ENCODE measurements at regions not wholly inside any gene's neighbourhood (a gene's known extent, or its start where the extent isn't known, plus 50 kb on each side); places are given as distances from the start of the nearest gene placed in this dataset.

DNA sequence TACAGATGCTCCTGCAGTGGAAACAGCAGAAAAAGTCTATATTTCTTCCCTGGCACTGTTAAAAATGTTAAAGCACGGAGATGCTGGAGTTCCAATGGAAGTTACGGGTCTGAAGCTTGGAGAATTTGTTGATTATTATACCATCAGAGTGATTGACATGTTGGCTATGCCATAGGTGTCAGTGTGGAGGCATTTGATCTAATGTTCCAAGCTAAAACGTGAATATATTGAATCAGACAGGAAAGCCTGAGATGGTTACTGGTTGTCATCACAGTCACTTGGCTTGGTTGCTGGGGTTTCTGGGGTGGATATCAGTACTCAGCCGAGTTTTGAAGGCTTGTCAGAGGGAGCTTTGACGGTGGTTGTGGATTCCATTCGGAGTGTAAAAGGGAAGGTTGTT lies 262.9 kb upstream of the CNTNAP5 start:
- TF ChIP-seq FOXP2 (optimal IDR thresholded peaks at IDR 0.05; ENCODE audit: borderline replicate concordance, extremely low read depth, extremely low read length, insufficient read depth) (no peak), POLR2AphosphoS5 (IDR thresholded peaks at IDR 0.05; ENCODE audit: low read depth, low read length) (no peak), TAF1 (IDR thresholded peaks at IDR 0.05; ENCODE audit: borderline replicate concordance, insufficient read depth, low read length) (no peak), SIN3A (IDR thresholded peaks at IDR 0.05; ENCODE audit: borderline replicate concordance, insufficient read depth, low read length) (no peak)
- TF ChIP-seq, protein P1, sequence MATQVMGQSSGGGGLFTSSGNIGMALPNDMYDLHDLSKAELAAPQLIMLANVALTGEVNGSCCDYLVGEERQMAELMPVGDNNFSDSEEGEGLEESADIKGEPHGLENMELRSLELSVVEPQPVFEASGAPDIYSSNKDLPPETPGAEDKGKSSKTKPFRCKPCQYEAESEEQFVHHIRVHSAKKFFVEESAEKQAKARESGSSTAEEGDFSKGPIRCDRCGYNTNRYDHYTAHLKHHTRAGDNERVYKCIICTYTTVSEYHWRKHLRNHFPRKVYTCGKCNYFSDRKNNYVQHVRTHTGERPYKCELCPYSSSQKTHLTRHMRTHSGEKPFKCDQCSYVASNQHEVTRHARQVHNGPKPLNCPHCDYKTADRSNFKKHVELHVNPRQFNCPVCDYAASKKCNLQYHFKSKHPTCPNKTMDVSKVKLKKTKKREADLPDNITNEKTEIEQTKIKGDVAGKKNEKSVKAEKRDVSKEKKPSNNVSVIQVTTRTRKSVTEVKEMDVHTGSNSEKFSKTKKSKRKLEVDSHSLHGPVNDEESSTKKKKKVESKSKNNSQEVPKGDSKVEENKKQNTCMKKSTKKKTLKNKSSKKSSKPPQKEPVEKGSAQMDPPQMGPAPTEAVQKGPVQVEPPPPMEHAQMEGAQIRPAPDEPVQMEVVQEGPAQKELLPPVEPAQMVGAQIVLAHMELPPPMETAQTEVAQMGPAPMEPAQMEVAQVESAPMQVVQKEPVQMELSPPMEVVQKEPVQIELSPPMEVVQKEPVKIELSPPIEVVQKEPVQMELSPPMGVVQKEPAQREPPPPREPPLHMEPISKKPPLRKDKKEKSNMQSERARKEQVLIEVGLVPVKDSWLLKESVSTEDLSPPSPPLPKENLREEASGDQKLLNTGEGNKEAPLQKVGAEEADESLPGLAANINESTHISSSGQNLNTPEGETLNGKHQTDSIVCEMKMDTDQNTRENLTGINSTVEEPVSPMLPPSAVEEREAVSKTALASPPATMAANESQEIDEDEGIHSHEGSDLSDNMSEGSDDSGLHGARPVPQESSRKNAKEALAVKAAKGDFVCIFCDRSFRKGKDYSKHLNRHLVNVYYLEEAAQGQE (IDR thresholded peaks at IDR 0.05; ENCODE audit: insufficient read depth in 1 of 2, low read depth in 2 of 2, low read length in 2 of 2), result no peak

DNA sequence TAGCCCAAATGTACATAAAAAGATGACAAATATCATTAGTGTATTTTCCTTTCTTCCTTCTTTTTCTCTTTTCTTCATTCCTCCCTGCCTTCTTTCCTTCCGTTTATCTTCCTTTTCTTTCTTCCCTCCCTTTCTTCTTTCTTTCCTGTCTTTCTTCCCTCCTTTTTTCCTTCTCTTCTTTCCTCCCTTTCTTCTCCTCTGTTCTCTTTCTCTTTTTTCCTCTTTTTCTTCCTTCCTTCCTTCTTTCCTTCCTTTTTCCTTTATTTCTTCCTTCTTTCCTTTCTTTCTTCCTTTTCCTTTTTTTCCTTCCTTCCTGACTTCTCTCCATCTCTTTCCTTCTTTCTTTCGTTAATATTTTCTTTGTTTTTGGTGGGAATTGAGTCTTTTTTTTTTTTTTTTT lies 256.9 kb upstream of the CNTNAP5 start:
- TF ChIP-seq FOXP2 (optimal IDR thresholded peaks at IDR 0.05; ENCODE audit: borderline replicate concordance, extremely low read depth, extremely low read length, insufficient read depth), result no peak
- no peak for TF ChIP-seq TAF1 (IDR thresholded peaks at IDR 0.05; ENCODE audit: borderline replicate concordance, insufficient read depth, low read length)
- TF ChIP-seq SIN3A (IDR thresholded peaks at IDR 0.05; ENCODE audit: borderline replicate concordance, insufficient read depth, low read length), result no peak
- no peak for TF ChIP-seq POLR2AphosphoS5 (IDR thresholded peaks at IDR 0.05; ENCODE audit: low read depth, low read length)
- TF ChIP-seq, protein P1 (IDR thresholded peaks at IDR 0.05; ENCODE audit: insufficient read depth in 1 of 2, low read depth in 2 of 2, low read length in 2 of 2), result no peak

DNA sequence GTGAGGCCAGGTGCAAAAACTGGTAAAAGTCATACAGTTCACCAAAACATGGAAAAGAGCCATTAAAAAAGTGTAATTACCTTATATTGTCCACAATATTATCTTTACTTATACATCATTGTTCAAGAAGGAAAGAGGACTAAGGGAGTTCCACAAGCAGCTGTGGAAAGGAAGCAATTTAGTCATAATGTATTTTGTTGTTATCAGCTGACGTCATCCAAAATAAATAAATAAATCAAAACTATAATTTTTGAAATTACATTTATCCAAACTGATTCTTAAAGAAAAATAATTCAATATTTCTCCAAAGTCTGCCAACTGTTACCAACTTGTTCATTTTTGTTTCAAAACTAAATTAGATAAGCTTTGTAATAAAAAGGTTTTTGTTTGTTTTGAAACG lies 256.1 kb upstream of the CNTNAP5 start:
- TF ChIP-seq POLR2AphosphoS5 (IDR thresholded peaks at IDR 0.05; ENCODE audit: low read depth, low read length), result no peak
- TF ChIP-seq FOXP2 (optimal IDR thresholded peaks at IDR 0.05; ENCODE audit: borderline replicate concordance, extremely low read depth, extremely low read length, insufficient read depth), result no peak
- TF ChIP-seq TAF1 (IDR thresholded peaks at IDR 0.05; ENCODE audit: borderline replicate concordance, insufficient read depth, low read length), result no peak
- TF ChIP-seq, protein P1 (IDR thresholded peaks at IDR 0.05; ENCODE audit: insufficient read depth in 1 of 2, low read depth in 2 of 2, low read length in 2 of 2), result no peak
- TF ChIP-seq SIN3A (IDR thresholded peaks at IDR 0.05; ENCODE audit: borderline replicate concordance, insufficient read depth, low read length), result no peak

DNA sequence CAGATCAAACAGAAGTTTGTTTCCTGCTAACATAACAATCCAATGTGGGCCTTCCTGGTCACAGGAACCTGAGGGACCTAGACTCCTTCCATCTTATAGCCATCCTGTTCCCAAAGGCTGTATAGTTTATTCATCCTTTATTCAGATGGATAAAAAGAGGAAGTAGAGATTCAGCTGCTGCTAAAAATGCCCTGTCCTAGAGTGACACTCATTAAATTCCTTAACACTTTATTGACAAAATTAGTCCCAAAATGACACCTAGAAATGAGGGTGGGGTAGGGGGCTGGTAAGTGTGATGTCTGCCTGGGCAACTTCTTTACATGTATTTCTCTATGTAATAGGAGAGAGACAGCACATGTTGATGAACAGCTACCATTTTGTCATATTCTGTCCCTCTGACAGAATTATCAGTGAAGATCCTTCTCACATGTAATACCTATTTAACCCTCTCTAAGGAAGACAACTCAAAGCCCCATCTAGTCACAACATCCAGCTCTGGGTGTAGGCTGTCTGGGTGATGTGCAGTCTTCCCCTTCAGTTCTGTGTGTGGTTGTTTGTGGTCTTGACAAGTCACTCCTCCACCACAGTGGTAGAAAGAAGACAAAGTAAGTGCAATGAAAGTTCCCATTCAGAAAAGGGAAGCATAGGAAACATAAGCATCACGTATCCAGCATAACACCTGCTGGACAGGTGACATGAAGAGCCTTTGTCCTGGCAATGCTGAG lies 253.9 kb upstream of the CNTNAP5 start:
- TF ChIP-seq SIN3A (IDR thresholded peaks at IDR 0.05; ENCODE audit: borderline replicate concordance, insufficient read depth, low read length), result no peak
- TF ChIP-seq, protein P1 (IDR thresholded peaks at IDR 0.05; ENCODE audit: insufficient read depth in 1 of 2, low read depth in 2 of 2, low read length in 2 of 2), result no peak
- TF ChIP-seq POLR2AphosphoS5 (IDR thresholded peaks at IDR 0.05; ENCODE audit: low read depth, low read length), result no peak
- no peak for TF ChIP-seq FOXP2 (optimal IDR thresholded peaks at IDR 0.05; ENCODE audit: borderline replicate concordance, extremely low read depth, extremely low read length, insufficient read depth)
- TF ChIP-seq TAF1 (IDR thresholded peaks at IDR 0.05; ENCODE audit: borderline replicate concordance, insufficient read depth, low read length), result no peak
